H1 (cell line): ENCODE measurements at regions not wholly inside any gene's neighbourhood (a gene's known extent, or its start where the extent isn't known, plus 50 kb on each side); places are given as distances from the start of the nearest gene placed in this dataset.

Source experiments
- CHD2 ChIP-seq: IDR thresholded peaks from 2 replicates; pipeline ENCODE4 v1.6.1; 2012; ENCODE audit warnings: low read length, improper control_type of control experiment
- SP1 ChIP-seq: IDR thresholded peaks from 2 replicates; pipeline ENCODE4 v1.6.1; 2011; ENCODE audit warnings: low read depth, low read length

GRCh38 chr2:12068796-12069538 is 322.5 kb downstream of the LPIN1 start (continued):
- TF ChIP-seq CHD2 (no peak), SP1 (no peak)
